ENCODE measurements at regions not wholly inside any gene's neighbourhood (a gene's known extent, or its start where the extent isn't known, plus 50 kb on each side); places are given as distances from the start of the nearest gene placed in this dataset.

- Histone ChIP-seq H3K9me3 (no peaks in the 10 kb centered on the region), H3K36me3 (no peaks in the 10 kb centered on the region)
Observed at GRCh38 chr2:16177671-16178180, 237.4 kb downstream of the MYCN start.

DNA sequence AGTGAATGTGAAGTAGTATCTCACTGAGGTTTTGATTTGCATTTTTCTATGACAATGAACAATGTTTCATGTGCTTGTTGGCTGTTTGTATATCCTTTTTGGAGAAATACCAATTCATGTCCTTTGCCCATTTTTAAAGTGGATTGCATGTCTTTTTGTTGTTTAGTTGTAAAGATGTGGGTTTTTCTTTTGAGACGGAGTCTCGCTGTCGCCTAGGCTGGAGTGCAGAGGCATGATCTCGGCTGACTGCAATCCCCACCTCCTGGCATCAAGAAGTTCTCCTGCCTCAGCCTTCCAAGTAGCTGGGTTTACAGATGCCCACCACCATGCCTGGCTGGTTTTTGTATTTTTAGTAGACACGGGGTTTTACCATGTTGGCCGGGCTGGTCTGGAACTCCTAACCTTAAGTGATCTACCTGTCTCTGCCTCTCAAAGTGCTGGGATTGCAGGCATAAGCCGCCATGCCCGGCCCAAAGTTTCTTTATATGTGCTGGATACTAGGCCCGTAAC is 236.7 kb downstream of the MYCN start:
- Histone ChIP-seq H3K27me3 (no peaks in the 10 kb centered on the region), H3K27ac (no peak overlapping the region), H3K36me3 (no peaks in the 10 kb centered on the region), H3K4me1 (no peaks in the 10 kb centered on the region), H3K9me3 (no peaks in the 10 kb centered on the region), H3K4me3 (no peak overlapping the region)
- intact Hi-C loops (cut with DNase I): no loop called here
- TF ChIP-seq POLR2AphosphoS5 (IDR thresholded peaks at IDR 0.05) (no peak), EP300 (IDR thresholded peaks at IDR 0.05) (no peak), POLR2A (IDR thresholded peaks at IDR 0.05) (no peak)
- TF ChIP-seq, protein P1, sequence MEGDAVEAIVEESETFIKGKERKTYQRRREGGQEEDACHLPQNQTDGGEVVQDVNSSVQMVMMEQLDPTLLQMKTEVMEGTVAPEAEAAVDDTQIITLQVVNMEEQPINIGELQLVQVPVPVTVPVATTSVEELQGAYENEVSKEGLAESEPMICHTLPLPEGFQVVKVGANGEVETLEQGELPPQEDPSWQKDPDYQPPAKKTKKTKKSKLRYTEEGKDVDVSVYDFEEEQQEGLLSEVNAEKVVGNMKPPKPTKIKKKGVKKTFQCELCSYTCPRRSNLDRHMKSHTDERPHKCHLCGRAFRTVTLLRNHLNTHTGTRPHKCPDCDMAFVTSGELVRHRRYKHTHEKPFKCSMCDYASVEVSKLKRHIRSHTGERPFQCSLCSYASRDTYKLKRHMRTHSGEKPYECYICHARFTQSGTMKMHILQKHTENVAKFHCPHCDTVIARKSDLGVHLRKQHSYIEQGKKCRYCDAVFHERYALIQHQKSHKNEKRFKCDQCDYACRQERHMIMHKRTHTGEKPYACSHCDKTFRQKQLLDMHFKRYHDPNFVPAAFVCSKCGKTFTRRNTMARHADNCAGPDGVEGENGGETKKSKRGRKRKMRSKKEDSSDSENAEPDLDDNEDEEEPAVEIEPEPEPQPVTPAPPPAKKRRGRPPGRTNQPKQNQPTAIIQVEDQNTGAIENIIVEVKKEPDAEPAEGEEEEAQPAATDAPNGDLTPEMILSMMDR (IDR thresholded peaks at IDR 0.05): no peak
- no peak for DNase-seq
- WGBS, 2 donors: 95% methylated on average over 9 of the region's 9 CpGs

More at GRCh38 chr2:16177671-16178180, 237.4 kb downstream of the MYCN start:
- H3K27me3 ChIP-seq: no peaks in the 10 kb centered on the region
- TF ChIP-seq POLR2AphosphoS5 (IDR thresholded peaks at IDR 0.05) (no peak), EP300 (IDR thresholded peaks at IDR 0.05) (no peak), POLR2A (IDR thresholded peaks at IDR 0.05) (no peak)
- TF ChIP-seq, protein P1 (IDR thresholded peaks at IDR 0.05): no peak
- no peak overlapping the region for H3K27ac ChIP-seq
- no peaks in the 10 kb centered on the region for H3K4me1 ChIP-seq
- no peak for DNase-seq
- no peak overlapping the region for H3K4me3 ChIP-seq
- intact Hi-C loops (cut with DNase I): no loop called here

DNA sequence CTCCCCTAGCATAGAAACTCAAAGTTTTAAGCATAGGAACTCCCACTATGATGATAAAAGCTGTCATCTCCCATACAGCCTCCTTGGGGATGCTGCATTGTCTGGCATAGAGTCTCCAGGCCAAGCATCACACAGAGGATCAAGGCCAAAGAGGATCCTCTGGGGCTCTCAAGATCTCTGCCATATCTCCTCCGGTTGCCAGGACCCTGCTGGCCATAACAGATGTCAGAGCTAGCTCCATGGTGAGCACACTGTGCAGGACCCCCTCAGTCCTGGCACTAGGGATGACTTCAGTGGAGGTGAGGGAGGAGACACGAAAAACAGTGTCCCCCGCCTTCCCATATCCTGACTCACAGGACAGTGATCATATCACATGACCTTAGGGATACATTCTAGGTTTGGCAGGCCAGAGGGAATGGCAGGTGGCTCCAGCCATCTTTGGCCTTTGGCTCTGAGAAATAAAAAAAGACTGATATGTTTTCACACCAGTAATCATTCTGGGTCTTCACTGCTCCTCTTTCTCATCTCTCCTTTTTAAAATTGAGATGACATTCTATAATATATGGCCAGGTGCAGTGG is 235.0 kb downstream of the MYCN start:
- no peak overlapping the region for H3K4me3 ChIP-seq
- H3K9me3 ChIP-seq: no peaks in the 10 kb centered on the region
- no peak for TF ChIP-seq EP300 (IDR thresholded peaks at IDR 0.05)
- TF ChIP-seq POLR2AphosphoS5 (IDR thresholded peaks at IDR 0.05): no peak
- H3K27ac ChIP-seq: no peak overlapping the region
- intact Hi-C loops (cut with DNase I): no loop called here
- H3K4me1 ChIP-seq: no peaks in the 10 kb centered on the region
- H3K36me3 ChIP-seq: no peaks in the 10 kb centered on the region
- WGBS, 2 donors: 91 to 92% methylated on average over 3 of the region's 3 CpGs
- H3K27me3 ChIP-seq: no peaks in the 10 kb centered on the region
- DNase-seq: no peak

DNA sequence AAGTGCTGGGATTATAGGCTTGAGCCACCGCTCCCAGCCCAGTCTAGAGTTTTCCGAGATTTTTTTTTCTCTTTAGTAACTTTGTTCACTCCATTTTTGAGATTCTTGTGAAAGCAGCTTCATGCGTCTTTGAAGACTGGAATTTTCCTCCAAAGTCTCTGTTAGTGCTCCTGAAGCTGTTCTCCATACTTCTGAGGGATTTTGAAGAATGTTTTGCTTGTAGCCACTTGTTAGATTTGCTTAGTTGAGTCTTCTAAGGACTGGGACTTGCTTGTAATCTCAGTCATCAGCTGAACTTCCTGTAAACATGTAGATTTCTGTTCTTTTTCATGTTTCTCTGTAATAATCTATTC is 234.3 kb downstream of the MYCN start:
- Histone ChIP-seq H3K36me3 (no peaks in the 10 kb centered on the region), H3K27ac (no peak overlapping the region), H3K4me3 (no peak overlapping the region), H3K27me3 (no peaks in the 10 kb centered on the region), H3K4me1 (no peaks in the 10 kb centered on the region), H3K9me3 (no peaks in the 10 kb centered on the region)
- TF ChIP-seq POLR2AphosphoS5 (IDR thresholded peaks at IDR 0.05): no peak
- no peak for TF ChIP-seq POLR2A (IDR thresholded peaks at IDR 0.05)
- TF ChIP-seq EP300 (IDR thresholded peaks at IDR 0.05): no peak
- TF ChIP-seq, protein P1 (IDR thresholded peaks at IDR 0.05): no peak
- intact Hi-C loops (cut with DNase I): no loop called here
- WGBS, 2 donors: 91 to 94% methylated on average over 3 of the region's 3 CpGs
- DNase-seq: no peak

- Histone ChIP-seq H3K4me1 (no peaks in the 10 kb centered on the region), H3K4me3 (no peak overlapping the region), H3K36me3 (no peaks in the 10 kb centered on the region), H3K27ac (no peak overlapping the region), H3K9me3 (no peaks in the 10 kb centered on the region), H3K27me3 (no peaks in the 10 kb centered on the region)
- TF ChIP-seq POLR2A (IDR thresholded peaks at IDR 0.05) (no peak), EP300 (IDR thresholded peaks at IDR 0.05) (no peak), POLR2AphosphoS5 (IDR thresholded peaks at IDR 0.05) (no peak)
- TF ChIP-seq, protein P1 (IDR thresholded peaks at IDR 0.05): no peak
- intact Hi-C loops (cut with DNase I): no loop called here
- 85 to 93% methylated on average over 3 of the region's 3 CpGs for WGBS, 2 donors
- DNase-seq: no peak
Observed at GRCh38 chr2:16173893-16174692, 233.7 kb downstream of the MYCN start.

Data from sigmoid colon (tissue), 6 donors.